ENCODE measurements at regions not wholly inside any gene's neighbourhood (a gene's known extent, or its start where the extent isn't known, plus 50 kb on each side); places are given as distances from the start of the nearest gene placed in this dataset.

GRCh38 chr6:139904158-139904533 is 529.7 kb upstream of the CITED2 start:
- Mint-ChIP-seq H3K27me3 (ENCODE audit: insufficient read depth) (no peaks in the 10 kb centered on the region), H3K36me3 (ENCODE audit: low read depth) (peaks cover 7% of the 10 kb centered on the region; the same call in 1 of the 2 replicates), H3K27ac (no peak overlapping the region), H3K9me3 (peaks cover 4% of the 10 kb centered on the region; the same call in 1 of the 2 replicates), H3K4me1 (ENCODE audit: low read depth) (peaks cover 9% of the 10 kb centered on the region), H3K4me3 (no peak overlapping the region)
- no peak for DNase-seq
- no peak for TF ChIP-seq CTCF (IDR thresholded peaks at IDR 0.05)

GRCh38 chr6:139903411-139904157 is 529.1 kb upstream of the CITED2 start:
- no peaks in the 10 kb centered on the region for H3K27me3 Mint-ChIP-seq (ENCODE audit: insufficient read depth)
- H3K4me1 Mint-ChIP-seq (ENCODE audit: low read depth) = peaks cover 9% of the 10 kb centered on the region
- H3K36me3 Mint-ChIP-seq (ENCODE audit: low read depth) = peaks cover 7% of the 10 kb centered on the region; the same call in 1 of the 2 replicates

GRCh38 chr6:139895205-139895793 is 520.9 kb upstream of the CITED2 start:
- no peak overlapping the region for H3K27ac Mint-ChIP-seq
- peaks cover 7% of the 10 kb centered on the region for H3K36me3 Mint-ChIP-seq (ENCODE audit: low read depth)
- H3K4me1 Mint-ChIP-seq (ENCODE audit: low read depth) = peaks cover 15% of the 10 kb centered on the region
- no peaks in the 10 kb centered on the region for H3K9me3 Mint-ChIP-seq
- no peaks in the 10 kb centered on the region for H3K27me3 Mint-ChIP-seq (ENCODE audit: insufficient read depth)
- DNase-seq = no peak
- TF ChIP-seq CTCF (IDR thresholded peaks at IDR 0.05) = peak; percentile 58
- H3K4me3 Mint-ChIP-seq = no peak overlapping the region

More at GRCh38 chr6:139903411-139904157, 529.1 kb upstream of the CITED2 start:
- Mint-ChIP-seq H3K4me3 (no peak overlapping the region), H3K27ac (no peak overlapping the region), H3K9me3 (peaks cover 4% of the 10 kb centered on the region; the same call in 1 of the 2 replicates)
- DNase-seq = no peak
- TF ChIP-seq CTCF (IDR thresholded peaks at IDR 0.05) = no peak

GRCh38 chr6:139894271-139894670 is 519.8 kb upstream of the CITED2 start:
- Mint-ChIP-seq H3K27ac (no peak overlapping the region), H3K36me3 (ENCODE audit: low read depth) (peaks cover under 1% of the 10 kb centered on the region), H3K4me3 (no peak overlapping the region), H3K9me3 (no peaks in the 10 kb centered on the region), H3K27me3 (ENCODE audit: insufficient read depth) (no peaks in the 10 kb centered on the region), H3K4me1 (ENCODE audit: low read depth) (peaks cover 24% of the 10 kb centered on the region)
- TF ChIP-seq CTCF (IDR thresholded peaks at IDR 0.05) = no peak
- DNase-seq = no peak

GRCh38 chr6:139891471-139891870 is 517.0 kb upstream of the CITED2 start:
- Mint-ChIP-seq H3K4me1 (ENCODE audit: low read depth) (peaks cover 49% of the 10 kb centered on the region), H3K36me3 (ENCODE audit: low read depth) (no peaks in the 10 kb centered on the region; the same call in 1 of the 2 replicates), H3K27me3 (ENCODE audit: insufficient read depth) (no peaks in the 10 kb centered on the region), H3K27ac (no peak overlapping the region), H3K4me3 (no peak overlapping the region), H3K9me3 (no peaks in the 10 kb centered on the region)
- DNase-seq = peak; percentile 25
- no peak for TF ChIP-seq CTCF (IDR thresholded peaks at IDR 0.05)

All from HFFc6 (cell line).